ENCODE measurements at regions not wholly inside any gene's neighbourhood (a gene's known extent, or its start where the extent isn't known, plus 50 kb on each side); places are given as distances from the start of the nearest gene placed in this dataset.

DNA sequence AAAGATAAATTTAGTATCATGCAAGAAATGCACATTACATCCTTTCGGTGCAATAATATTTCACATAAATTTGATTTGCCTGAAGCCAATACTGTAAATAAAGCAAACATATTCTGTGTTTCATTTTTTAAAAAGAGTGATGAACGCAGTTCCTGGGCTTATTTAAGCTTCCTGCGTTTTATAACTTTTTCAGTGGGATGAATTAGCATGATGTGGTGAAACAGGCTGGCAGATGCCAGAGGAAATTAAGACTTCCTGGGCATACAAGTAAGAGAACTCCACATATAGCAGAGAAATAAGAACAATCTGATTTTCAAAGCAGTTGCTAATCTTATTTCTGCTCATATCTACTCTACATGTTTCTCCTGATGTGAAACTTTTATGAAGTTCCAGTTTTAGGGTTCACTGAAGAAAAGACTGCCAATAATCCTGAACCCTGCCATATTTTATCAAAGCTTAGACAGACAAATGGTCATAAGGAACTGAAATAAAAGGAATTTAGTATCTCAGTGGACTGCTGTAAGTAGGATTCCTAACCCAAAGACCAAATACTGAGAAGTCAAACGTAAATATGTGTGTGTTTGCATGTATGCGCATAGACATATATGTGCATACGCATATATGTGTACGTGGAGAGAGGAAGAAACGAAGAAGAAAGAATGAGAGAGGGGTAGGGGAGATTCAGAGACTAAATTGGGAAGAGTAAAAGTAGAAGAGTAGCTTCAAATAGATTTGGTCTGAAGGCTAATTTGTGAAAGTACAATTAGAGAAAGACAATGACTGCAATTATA, 628.6 kb upstream of the CCDC54 start:
- in situ Hi-C loops (cut with HindIII; ENCODE audit: low sequenced_read_pairs) = no loop called here
- H3K4me3 ChIP-seq (ENCODE audit: low read depth, low read length) = no peak overlapping the region
- TF ChIP-seq, protein P1, sequence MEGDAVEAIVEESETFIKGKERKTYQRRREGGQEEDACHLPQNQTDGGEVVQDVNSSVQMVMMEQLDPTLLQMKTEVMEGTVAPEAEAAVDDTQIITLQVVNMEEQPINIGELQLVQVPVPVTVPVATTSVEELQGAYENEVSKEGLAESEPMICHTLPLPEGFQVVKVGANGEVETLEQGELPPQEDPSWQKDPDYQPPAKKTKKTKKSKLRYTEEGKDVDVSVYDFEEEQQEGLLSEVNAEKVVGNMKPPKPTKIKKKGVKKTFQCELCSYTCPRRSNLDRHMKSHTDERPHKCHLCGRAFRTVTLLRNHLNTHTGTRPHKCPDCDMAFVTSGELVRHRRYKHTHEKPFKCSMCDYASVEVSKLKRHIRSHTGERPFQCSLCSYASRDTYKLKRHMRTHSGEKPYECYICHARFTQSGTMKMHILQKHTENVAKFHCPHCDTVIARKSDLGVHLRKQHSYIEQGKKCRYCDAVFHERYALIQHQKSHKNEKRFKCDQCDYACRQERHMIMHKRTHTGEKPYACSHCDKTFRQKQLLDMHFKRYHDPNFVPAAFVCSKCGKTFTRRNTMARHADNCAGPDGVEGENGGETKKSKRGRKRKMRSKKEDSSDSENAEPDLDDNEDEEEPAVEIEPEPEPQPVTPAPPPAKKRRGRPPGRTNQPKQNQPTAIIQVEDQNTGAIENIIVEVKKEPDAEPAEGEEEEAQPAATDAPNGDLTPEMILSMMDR (IDR thresholded peaks at IDR 0.05; ENCODE audit: low read depth, low read length, missing control alignments) = no peak
- DNase-seq (ENCODE audit: low read depth) = no peak

- TF ChIP-seq, protein P1 (IDR thresholded peaks at IDR 0.05; ENCODE audit: low read depth, low read length, missing control alignments) = no peak
- peak; percentile 68 for DNase-seq (ENCODE audit: low read depth)
- in situ Hi-C loops (cut with HindIII; ENCODE audit: low sequenced_read_pairs) = no loop called here
- no peak overlapping the region for H3K4me3 ChIP-seq (ENCODE audit: low read depth, low read length)
These were observed 627.1 kb upstream of the CCDC54 start for GRCh38 chr3:106750092-106750491.

DNA sequence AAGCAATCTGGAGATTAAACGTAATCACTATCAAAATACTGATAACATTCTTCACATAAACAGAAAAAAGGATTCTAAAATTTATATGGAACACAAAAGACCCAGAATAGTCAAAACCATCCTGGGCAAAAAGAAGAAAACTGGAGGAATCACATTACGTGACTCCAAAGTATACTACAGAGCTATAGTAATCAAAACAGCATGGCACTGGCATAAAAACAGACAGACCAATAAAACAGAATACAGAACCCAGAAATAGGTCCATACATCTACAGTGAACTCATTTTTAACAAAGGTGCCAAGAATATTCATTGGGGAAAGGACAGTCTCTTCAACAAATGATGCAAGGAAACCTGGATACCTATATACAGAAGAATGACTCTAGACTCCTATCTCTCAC, 621.9 kb upstream of the CCDC54 start:
- no peak for DNase-seq (ENCODE audit: low read depth)
- in situ Hi-C loops (cut with HindIII; ENCODE audit: low sequenced_read_pairs) = no loop called here
- TF ChIP-seq, protein P1 (IDR thresholded peaks at IDR 0.05; ENCODE audit: low read depth, low read length, missing control alignments) = no peak
- no peak overlapping the region for H3K4me3 ChIP-seq (ENCODE audit: low read depth, low read length)

GRCh38 chr3:106756901-106757300, 620.3 kb upstream of the CCDC54 start:
- no peak for DNase-seq (ENCODE audit: low read depth)
- in situ Hi-C loops (cut with HindIII; ENCODE audit: low sequenced_read_pairs) = no loop called here
- TF ChIP-seq, protein P1 (IDR thresholded peaks at IDR 0.05; ENCODE audit: low read depth, low read length, missing control alignments) = no peak
- no peak overlapping the region for H3K4me3 ChIP-seq (ENCODE audit: low read depth, low read length)

DNA sequence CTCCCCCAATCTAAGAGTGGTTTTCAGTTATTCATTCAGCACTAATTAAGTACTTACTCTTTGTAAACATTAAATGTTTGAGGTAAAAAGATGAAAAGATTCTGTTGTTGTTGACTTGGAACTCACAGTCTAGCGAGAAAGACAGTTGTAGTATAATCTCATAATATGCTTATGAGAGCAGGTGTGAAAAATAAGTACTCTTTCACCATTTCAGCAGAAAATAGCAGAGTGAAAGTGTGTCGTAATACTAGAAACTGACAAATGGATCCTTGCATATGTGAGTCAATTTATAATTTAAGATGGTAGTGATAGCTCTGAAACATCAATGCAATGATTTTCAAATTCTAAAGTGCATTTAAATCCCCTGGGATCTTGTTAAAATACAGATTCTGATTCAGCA, 618.8 kb upstream of the CCDC54 start:
- in situ Hi-C loops (cut with HindIII; ENCODE audit: low sequenced_read_pairs) = no loop called here
- no peak overlapping the region for H3K4me3 ChIP-seq (ENCODE audit: low read depth, low read length)
- TF ChIP-seq, protein P1 (IDR thresholded peaks at IDR 0.05; ENCODE audit: low read depth, low read length, missing control alignments) = no peak
- no peak for DNase-seq (ENCODE audit: low read depth)

- H3K4me3 ChIP-seq (ENCODE audit: low read depth, low read length) = no peak overlapping the region
- peak; percentile 84 for DNase-seq (ENCODE audit: low read depth)
- TF ChIP-seq, protein P1 (IDR thresholded peaks at IDR 0.05; ENCODE audit: low read depth, low read length, missing control alignments) = no peak
- in situ Hi-C loops (cut with HindIII; ENCODE audit: low sequenced_read_pairs) = no loop called here
These were observed 617.5 kb upstream of the CCDC54 start for GRCh38 chr3:106759731-106760130.

Data from astrocyte of the cerebellum (primary cell).